ENCODE measurements at regions not wholly inside any gene's neighbourhood (a gene's known extent, or its start where the extent isn't known, plus 50 kb on each side); places are given as distances from the start of the nearest gene placed in this dataset.
A peak's percentile ranks its signal among the peaks of the same experiment; 100 is the strongest.

- no peaks in the 10 kb centered on the region for H3K27me3 ChIP-seq
- no peak overlapping the region for H3K4me3 ChIP-seq
- no peak for DNase-seq
- H3K9me3 ChIP-seq, result no peaks in the 10 kb centered on the region
- in situ Hi-C loops (cut with MboI; ENCODE audit: low sequenced_read_pairs in 4 of 4) (no loop called here), intact Hi-C loops (cut with DNase I; ENCODE audit: low total_unique reads) (no loop called here)
- no peak overlapping the region for H3K27ac ChIP-seq
- no peak for ATAC-seq
- no peaks in the 10 kb centered on the region for H3K36me3 ChIP-seq
- no peaks in the 10 kb centered on the region for H3K4me1 ChIP-seq
- no peak for TF ChIP-seq POLR2A (IDR thresholded peaks at IDR 0.05)
- no peak for TF ChIP-seq CTCF (IDR thresholded peaks at IDR 0.05 in 4 of 5, conservative IDR thresholded peaks at IDR 0.05 in 1 of 5)
Measured at GRCh38 chr5:38051711-38052511, 206.4 kb upstream of the EGFLAM start.

DNA sequence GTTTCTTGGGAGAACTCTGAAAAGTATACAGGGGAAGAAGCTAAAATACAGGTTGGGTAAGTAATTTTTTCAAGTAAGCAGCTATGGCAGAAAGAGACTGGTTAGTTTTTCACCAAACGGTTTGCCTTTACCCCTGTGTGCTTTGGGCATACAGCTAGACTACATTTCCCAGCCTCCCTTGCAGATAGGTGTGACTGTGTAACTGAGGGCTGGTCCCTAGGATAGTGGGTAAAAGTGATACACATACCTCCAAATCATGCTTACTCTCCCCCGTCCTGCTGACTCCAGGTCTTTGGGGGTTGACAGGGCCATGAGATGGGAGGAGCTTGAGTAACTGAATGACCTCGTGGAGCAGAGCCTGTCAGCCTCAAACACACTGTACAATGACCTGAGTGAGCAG, 208.6 kb upstream of the GDNF start:
- H3K4me3 ChIP-seq, result no peak overlapping the region
- DNase-seq (no peak), ATAC-seq (no peak)
- H3K9me3 ChIP-seq, result no peaks in the 10 kb centered on the region
- H3K27me3 ChIP-seq, result no peaks in the 10 kb centered on the region
- in situ Hi-C loops (cut with MboI; ENCODE audit: low sequenced_read_pairs in 4 of 4) (loop anchor here in 1 of 4 donors (25.0 kb wide), 1 partner anchor 139 kb away; no protein-coding TSS in a partner anchor), intact Hi-C loops (cut with DNase I; ENCODE audit: low total_unique reads) (no loop called here)
- TF ChIP-seq POLR2A (IDR thresholded peaks at IDR 0.05) (no peak), CTCF (IDR thresholded peaks at IDR 0.05 in 4 of 5, conservative IDR thresholded peaks at IDR 0.05 in 1 of 5) (no peak)
- no peaks in the 10 kb centered on the region for H3K4me1 ChIP-seq
- H3K36me3 ChIP-seq, result no peaks in the 10 kb centered on the region
- no peak overlapping the region for H3K27ac ChIP-seq

DNA sequence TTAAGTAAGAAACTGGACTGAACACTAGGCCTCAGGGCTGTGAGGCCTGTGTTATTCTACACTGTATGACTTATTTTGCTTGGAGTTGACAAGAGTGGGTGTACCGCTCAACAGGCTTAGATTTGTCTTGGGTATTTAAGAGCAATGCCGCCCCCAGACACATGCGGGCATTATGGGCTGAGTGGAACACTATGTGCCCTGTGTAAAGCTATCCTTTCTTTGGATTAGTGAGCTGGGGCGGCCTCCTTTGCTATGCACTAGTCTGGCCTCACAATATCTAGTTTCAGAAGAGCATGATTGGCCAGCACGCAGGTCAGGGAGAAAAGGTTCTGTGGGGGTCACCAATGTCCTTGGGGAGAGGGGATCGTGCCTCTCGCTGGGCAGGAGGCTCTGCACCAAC, 206.3 kb upstream of the GDNF start:
- Histone ChIP-seq H3K27me3 (no peaks in the 10 kb centered on the region), H3K4me1 (no peaks in the 10 kb centered on the region), H3K27ac (peak overlapping the region in 3 of 4 donors; percentile 33 to 46 (median 37)), H3K36me3 (no peaks in the 10 kb centered on the region), H3K9me3 (no peaks in the 10 kb centered on the region), H3K4me3 (no peak overlapping the region)
- ATAC-seq (peak; percentile 69 to 77), DNase-seq (peak in 1 of 2 donors; percentile 23)
- in situ Hi-C loops (cut with MboI; ENCODE audit: low sequenced_read_pairs in 4 of 4) (loop anchor here in 1 of 4 donors (25.0 kb wide), 1 partner anchor 141 kb away; no protein-coding TSS in a partner anchor), intact Hi-C loops (cut with DNase I; ENCODE audit: low total_unique reads) (no loop called here)
- no peak for TF ChIP-seq POLR2A (IDR thresholded peaks at IDR 0.05)
- TF ChIP-seq CTCF (IDR thresholded peaks at IDR 0.05 in 4 of 5, conservative IDR thresholded peaks at IDR 0.05 in 1 of 5), result no peak

DNA sequence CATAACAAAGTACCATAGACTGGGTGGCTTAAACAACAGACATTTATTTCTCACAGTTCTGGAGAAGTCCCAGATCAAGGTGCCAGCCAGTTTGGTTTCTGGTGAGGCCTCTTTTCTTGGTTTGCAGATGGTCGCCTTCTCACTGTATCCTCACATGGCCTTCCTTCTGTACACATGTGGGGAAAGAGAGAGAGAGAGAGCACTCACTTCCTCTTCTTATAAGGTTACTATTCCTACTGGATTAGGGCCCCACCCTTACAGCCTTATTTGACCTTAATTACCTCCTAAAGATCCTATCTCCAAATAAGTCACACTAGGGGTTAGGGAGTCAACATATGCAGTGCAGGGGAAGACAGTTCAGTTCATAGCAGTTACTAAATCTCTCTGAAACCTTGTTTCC, 205.6 kb upstream of the GDNF start:
- Histone ChIP-seq H3K9me3 (no peaks in the 10 kb centered on the region), H3K36me3 (no peaks in the 10 kb centered on the region), H3K4me3 (no peak overlapping the region), H3K27me3 (no peaks in the 10 kb centered on the region), H3K4me1 (no peaks in the 10 kb centered on the region), H3K27ac (peak overlapping the region in 3 of 4 donors; percentile 33 to 46 (median 37))
- DNase-seq, result no peak
- intact Hi-C loops (cut with DNase I; ENCODE audit: low total_unique reads) (no loop called here), in situ Hi-C loops (cut with MboI; ENCODE audit: low sequenced_read_pairs in 4 of 4) (loop anchor here in 1 of 4 donors (25.0 kb wide), 1 partner anchor 142 kb away; no protein-coding TSS in a partner anchor)
- ATAC-seq, result no peak
- no peak for TF ChIP-seq CTCF (IDR thresholded peaks at IDR 0.05 in 4 of 5, conservative IDR thresholded peaks at IDR 0.05 in 1 of 5)
- no peak for TF ChIP-seq POLR2A (IDR thresholded peaks at IDR 0.05)

Data from gastrocnemius medialis (tissue), 4 donors.